NT2/D1 (cell line): ENCODE measurements at regions not wholly inside any gene's neighbourhood (a gene's known extent, or its start where the extent isn't known, plus 50 kb on each side); places are given as distances from the start of the nearest gene placed in this dataset.

Experiments
- DNase-seq: peaks from one replicate; pipeline ENCODE4 v3.0.0-alpha.2; 2011; ENCODE audit warnings: low read depth, low spot score
- H3K27me3 ChIP-seq: 2 replicates; pipeline ENCODE4 v1.6.0; 2011; ENCODE audit warnings: mild to moderate bottlenecking; ENCODE audit not compliant: insufficient read length, insufficient read depth
- H3K36me3 ChIP-seq: 2 replicates; pipeline ENCODE4 v1.6.1; 2011; ENCODE audit warnings: mild to moderate bottlenecking, low read length, mixed read lengths; ENCODE audit not compliant: insufficient read depth, insufficient read length
- H3K4me1 ChIP-seq: 2 replicates; pipeline ENCODE4 v1.5.1; 2011; ENCODE audit not compliant: insufficient read depth, insufficient read length
- H3K4me3 ChIP-seq: 2 replicates; pipeline ENCODE4 v1.5.1; 2011; ENCODE audit warnings: low read depth; ENCODE audit not compliant: insufficient read length
- H3K9ac ChIP-seq: 2 replicates; pipeline ENCODE4 v1.6.0; 2011; ENCODE audit warnings: low read depth; ENCODE audit not compliant: insufficient read length
- H3K9me3 ChIP-seq: 2 replicates; pipeline ENCODE4 v1.5.1; 2011; ENCODE audit warnings: mild to moderate bottlenecking, low read length; ENCODE audit not compliant: insufficient read depth
- SUZ12 ChIP-seq: IDR thresholded peaks from 2 replicates; pipeline ENCODE4 v1.6.1; 2011; ENCODE audit not compliant: insufficient read length, insufficient read depth; ENCODE audit errors: extremely low read depth
- YY1 ChIP-seq: IDR thresholded peaks from 2 replicates; pipeline ENCODE4 v1.6.1; 2011; ENCODE audit not compliant: insufficient read length, insufficient read depth
- ZNF274 ChIP-seq: IDR thresholded peaks from 2 replicates; pipeline ENCODE4 v1.6.1; 2011; ENCODE audit warnings: mild to moderate bottlenecking, low read depth, low read length

DNA sequence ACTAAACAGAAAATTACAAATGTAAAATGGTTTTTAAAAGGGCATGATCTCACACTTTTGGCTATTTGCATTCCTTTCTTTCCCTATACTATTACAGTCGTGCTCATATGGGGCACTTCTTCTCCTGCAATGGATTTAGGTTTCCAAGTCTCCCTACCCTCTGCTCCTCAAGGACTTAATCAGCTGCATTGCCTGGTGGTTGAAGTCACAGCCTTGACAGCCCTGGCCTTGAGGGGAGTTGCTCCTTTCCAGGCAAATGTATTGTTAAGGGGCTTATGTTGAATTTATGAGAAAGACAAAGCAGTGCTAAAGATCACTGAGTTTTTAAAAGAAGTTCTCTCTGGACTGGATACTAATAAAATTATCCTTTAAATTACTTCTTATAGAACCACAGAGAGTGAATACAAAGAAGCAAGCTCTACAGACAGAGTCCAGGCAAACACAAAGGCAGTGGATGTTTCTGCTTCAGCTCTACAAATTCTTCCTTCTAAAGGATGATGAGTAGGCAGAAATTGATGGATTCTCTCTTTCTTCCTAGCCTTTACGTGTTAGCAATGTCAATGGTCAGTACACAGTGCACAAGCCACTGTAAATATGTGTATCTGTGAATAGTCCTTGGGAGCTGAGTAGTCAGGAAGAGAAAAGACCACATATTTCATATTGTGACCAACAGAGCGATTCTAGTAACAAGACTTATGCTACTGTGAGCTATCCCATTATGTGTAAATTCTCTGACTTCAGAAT lies 390.9 kb downstream of the TBC1D4 start:
- no peak for TF ChIP-seq ZNF274
- TF ChIP-seq SUZ12, result no peak
- TF ChIP-seq YY1, result no peak
- Histone ChIP-seq H3K36me3 (no peaks in the 10 kb centered on the region), H3K9me3 (no peaks in the 10 kb centered on the region), H3K4me3 (no peak overlapping the region), H3K9ac (no peak overlapping the region), H3K27me3 (no peaks in the 10 kb centered on the region), H3K4me1 (no peaks in the 10 kb centered on the region)
- no peak for DNase-seq

- DNase-seq, result no peak
- TF ChIP-seq SUZ12 (no peak), YY1 (no peak), ZNF274 (no peak)
Measured at GRCh38 chr13:75088915-75089314, 393.1 kb downstream of the TBC1D4 start.

DNA sequence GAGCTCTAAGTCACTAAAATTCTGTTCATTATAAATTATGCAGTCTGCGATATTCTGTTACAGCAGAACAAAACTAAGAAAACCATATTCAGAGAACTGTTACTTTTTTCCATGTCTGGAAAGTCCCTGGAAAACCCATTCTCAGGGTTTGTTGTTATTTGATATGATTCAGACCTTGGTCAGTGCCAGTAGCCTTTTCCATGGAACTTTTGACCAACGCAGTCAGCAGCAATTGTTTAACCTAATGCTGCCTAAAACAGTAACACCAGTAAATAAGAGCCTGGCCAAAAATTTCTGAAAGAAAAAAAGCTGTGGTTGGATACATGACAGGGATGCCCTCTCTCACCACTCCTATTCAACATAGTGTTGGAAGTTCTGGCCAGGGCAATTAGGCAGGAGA lies 402.7 kb downstream of the TBC1D4 start:
- TF ChIP-seq ZNF274, result no peak
- Histone ChIP-seq H3K27me3 (no peaks in the 10 kb centered on the region), H3K4me1 (no peaks in the 10 kb centered on the region), H3K9me3 (no peaks in the 10 kb centered on the region), H3K36me3 (no peaks in the 10 kb centered on the region), H3K9ac (no peak overlapping the region), H3K4me3 (no peak overlapping the region)
- no peak for DNase-seq

More at GRCh38 chr13:75088915-75089314, 393.1 kb downstream of the TBC1D4 start:
- Histone ChIP-seq H3K4me1 (no peaks in the 10 kb centered on the region), H3K4me3 (no peak overlapping the region), H3K9ac (no peak overlapping the region), H3K36me3 (no peaks in the 10 kb centered on the region), H3K27me3 (no peaks in the 10 kb centered on the region), H3K9me3 (no peaks in the 10 kb centered on the region)

GRCh38 chr13:75076476-75076875 lies 405.5 kb downstream of the TBC1D4 start:
- no peak for TF ChIP-seq ZNF274
- no peak for TF ChIP-seq YY1
- TF ChIP-seq SUZ12, result no peak
- no peak overlapping the region for H3K9ac ChIP-seq
- H3K4me1 ChIP-seq, result no peaks in the 10 kb centered on the region
- H3K36me3 ChIP-seq, result no peaks in the 10 kb centered on the region
- no peak for DNase-seq
- H3K4me3 ChIP-seq, result no peak overlapping the region
- H3K9me3 ChIP-seq, result no peaks in the 10 kb centered on the region
- no peaks in the 10 kb centered on the region for H3K27me3 ChIP-seq

- TF ChIP-seq YY1 (no peak), SUZ12 (no peak), ZNF274 (no peak)
- Histone ChIP-seq H3K27me3 (no peaks in the 10 kb centered on the region), H3K4me3 (no peak overlapping the region), H3K4me1 (no peaks in the 10 kb centered on the region), H3K36me3 (no peaks in the 10 kb centered on the region), H3K9me3 (no peaks in the 10 kb centered on the region), H3K9ac (no peak overlapping the region)
- no peak for DNase-seq
Measured at GRCh38 chr13:75073786-75074185, 408.2 kb downstream of the TBC1D4 start.

DNA sequence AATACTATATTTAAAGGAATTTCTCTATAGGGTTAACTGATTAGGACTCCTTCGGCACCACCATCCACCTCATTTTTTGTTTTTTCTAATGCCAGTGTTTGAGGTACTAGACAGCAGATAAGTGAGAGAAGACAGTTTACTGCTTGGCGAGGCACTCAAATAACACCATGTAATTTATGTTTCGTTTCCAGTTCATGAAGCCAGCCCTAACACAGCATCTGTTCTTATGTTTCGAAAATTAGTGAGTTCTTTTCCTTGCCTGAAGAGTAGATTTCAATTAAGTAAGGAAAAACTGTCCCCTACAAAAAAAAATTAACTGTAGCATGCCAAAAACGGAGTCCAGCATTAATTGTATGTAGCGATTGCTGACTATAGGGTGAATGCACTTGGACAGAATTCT lies 409.1 kb downstream of the TBC1D4 start:
- Histone ChIP-seq H3K27me3 (no peaks in the 10 kb centered on the region), H3K9me3 (no peaks in the 10 kb centered on the region), H3K4me1 (no peaks in the 10 kb centered on the region), H3K36me3 (no peaks in the 10 kb centered on the region), H3K4me3 (no peak overlapping the region), H3K9ac (no peak overlapping the region)
- DNase-seq, result no peak
- TF ChIP-seq YY1 (no peak), SUZ12 (no peak), ZNF274 (no peak)

DNA sequence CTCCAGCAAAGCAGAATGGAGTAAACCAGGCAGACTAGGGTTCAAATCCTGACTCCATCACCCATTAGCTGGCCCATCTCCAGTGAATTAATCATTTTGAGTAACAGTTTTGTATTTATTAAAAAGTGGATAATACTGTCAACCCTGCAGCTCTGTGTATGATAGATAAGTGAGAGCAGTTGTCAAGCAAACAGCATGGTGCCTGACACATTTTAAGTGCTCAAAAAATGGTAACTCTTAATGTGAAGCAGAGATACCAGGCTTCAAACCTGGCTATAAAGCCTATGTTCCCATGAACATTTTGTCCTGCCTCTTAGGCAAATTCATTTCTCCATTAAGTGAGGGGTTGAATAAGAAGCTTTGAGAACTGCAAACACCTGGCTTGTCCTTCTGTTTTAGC lies 409.6 kb downstream of the TBC1D4 start:
- no peak for TF ChIP-seq SUZ12
- no peak for TF ChIP-seq ZNF274
- TF ChIP-seq YY1, result no peak
- H3K36me3 ChIP-seq, result no peaks in the 10 kb centered on the region
- no peak overlapping the region for H3K4me3 ChIP-seq
- no peaks in the 10 kb centered on the region for H3K27me3 ChIP-seq
- H3K9me3 ChIP-seq, result no peaks in the 10 kb centered on the region
- DNase-seq, result no peak
- no peak overlapping the region for H3K9ac ChIP-seq
- no peaks in the 10 kb centered on the region for H3K4me1 ChIP-seq
